ENCODE measurements at regions not wholly inside any gene's neighbourhood (a gene's known extent, or its start where the extent isn't known, plus 50 kb on each side); places are given as distances from the start of the nearest gene placed in this dataset.

- Histone ChIP-seq H3K36me3 (replicated peaks in 1 of 2) (no peaks in the 10 kb centered on the region), H3K27ac (no peak overlapping the region), H3K4me1 (replicated peaks in 1 of 2) (no peaks in the 10 kb centered on the region), H3K9me3 (replicated peaks in 1 of 3) (no peaks in the 10 kb centered on the region), H3K4me3 (no peak overlapping the region), H3K27me3 (peaks cover 3% of the 10 kb centered on the region)
- intact Hi-C loops (cut with DNase I), result no loop called here
- DNase-seq, result no peak
- no peak for TF ChIP-seq POLR2A (IDR thresholded peaks at IDR 0.05)
- TF ChIP-seq CTCF (IDR thresholded peaks at IDR 0.05), result no peak
- WGBS, 4 donors, result 93 to 96% (median 93%) methylated on average over 11 of the region's 11 CpGs
Observed at GRCh38 chr2:7448578-7449264, 531.5 kb downstream of the RNF144A start.

GRCh38 chr2:7449298-7449697, 532.1 kb downstream of the RNF144A start:
- intact Hi-C loops (cut with DNase I), result no loop called here
- TF ChIP-seq CTCF (IDR thresholded peaks at IDR 0.05), result no peak
- TF ChIP-seq POLR2A (IDR thresholded peaks at IDR 0.05), result no peak
- H3K9me3 ChIP-seq (replicated peaks in 1 of 3), result no peaks in the 10 kb centered on the region
- H3K4me3 ChIP-seq, result no peak overlapping the region
- H3K27me3 ChIP-seq, result peaks cover 3% of the 10 kb centered on the region
- H3K27ac ChIP-seq, result no peak overlapping the region
- DNase-seq, result no peak
- no peaks in the 10 kb centered on the region for H3K36me3 ChIP-seq (replicated peaks in 1 of 2)
- H3K4me1 ChIP-seq (replicated peaks in 1 of 2), result no peaks in the 10 kb centered on the region

- 84 to 94% (median 92%) methylated on average over 6 to 8 of the region's 8 CpGs for WGBS, 4 donors
- DNase-seq, result no peak
- TF ChIP-seq POLR2A (IDR thresholded peaks at IDR 0.05), result no peak
- TF ChIP-seq CTCF (IDR thresholded peaks at IDR 0.05), result no peak
Observed at GRCh38 chr2:7450188-7450832, 533.1 kb downstream of the RNF144A start.

GRCh38 chr2:7450833-7451190, 533.6 kb downstream of the RNF144A start:
- Histone ChIP-seq H3K4me1 (replicated peaks in 1 of 2) (no peaks in the 10 kb centered on the region), H3K27ac (no peak overlapping the region), H3K27me3 (peaks cover 3% of the 10 kb centered on the region), H3K36me3 (replicated peaks in 1 of 2) (no peaks in the 10 kb centered on the region), H3K9me3 (replicated peaks in 1 of 3) (no peaks in the 10 kb centered on the region), H3K4me3 (no peak overlapping the region)
- DNase-seq, result no peak
- TF ChIP-seq CTCF (IDR thresholded peaks at IDR 0.05), result no peak
- no peak for TF ChIP-seq POLR2A (IDR thresholded peaks at IDR 0.05)
- intact Hi-C loops (cut with DNase I), result no loop called here
- 80 to 94% (median 88%) methylated on average over 7 of the region's 7 CpGs for WGBS, 4 donors

More at GRCh38 chr2:7450188-7450832, 533.1 kb downstream of the RNF144A start:
- Histone ChIP-seq H3K36me3 (replicated peaks in 1 of 2) (no peaks in the 10 kb centered on the region), H3K9me3 (replicated peaks in 1 of 3) (no peaks in the 10 kb centered on the region), H3K27ac (no peak overlapping the region), H3K4me1 (replicated peaks in 1 of 2) (no peaks in the 10 kb centered on the region), H3K4me3 (no peak overlapping the region), H3K27me3 (peaks cover 3% of the 10 kb centered on the region)
- intact Hi-C loops (cut with DNase I), result no loop called here

All from adrenal gland (tissue), 9 donors.